ENCODE measurements at regions not wholly inside any gene's neighbourhood (a gene's known extent, or its start where the extent isn't known, plus 50 kb on each side); places are given as distances from the start of the nearest gene placed in this dataset.

- TF ChIP-seq CTCF (IDR thresholded peaks at IDR 0.05) (no peak), POLR2A (IDR thresholded peaks at IDR 0.05) (no peak)
Observed at GRCh38 chr5:161183559-161183958, 331.5 kb upstream of the ATP10B start.

Data from right lobe of liver (tissue), 4 donors.